ENCODE measurements at regions not wholly inside any gene's neighbourhood (a gene's known extent, or its start where the extent isn't known, plus 50 kb on each side); places are given as distances from the start of the nearest gene placed in this dataset.

DNA sequence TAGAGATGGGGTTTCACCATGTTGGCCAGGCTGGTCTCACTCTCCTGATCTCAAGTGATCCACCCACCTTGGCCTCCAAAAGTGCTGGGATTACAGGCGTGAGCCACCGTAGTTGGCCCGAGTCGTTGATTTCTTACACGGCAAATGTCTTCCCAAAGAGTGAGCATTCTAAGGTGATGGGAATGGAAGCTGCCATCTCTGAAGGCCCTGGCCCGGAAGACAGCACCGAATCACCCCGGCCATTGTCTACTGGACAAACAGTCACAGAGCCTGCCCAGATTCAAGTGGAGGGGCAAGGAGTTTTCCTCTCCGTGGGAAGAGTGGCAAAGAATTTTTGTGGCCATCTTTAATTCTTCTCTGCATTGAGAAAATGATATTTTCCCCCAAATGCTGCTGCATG lies 92.1 kb upstream of the AJAP1 start:
- TF ChIP-seq POLR2A (IDR thresholded peaks at IDR 0.05) = no peak
- TF ChIP-seq, protein P1, sequence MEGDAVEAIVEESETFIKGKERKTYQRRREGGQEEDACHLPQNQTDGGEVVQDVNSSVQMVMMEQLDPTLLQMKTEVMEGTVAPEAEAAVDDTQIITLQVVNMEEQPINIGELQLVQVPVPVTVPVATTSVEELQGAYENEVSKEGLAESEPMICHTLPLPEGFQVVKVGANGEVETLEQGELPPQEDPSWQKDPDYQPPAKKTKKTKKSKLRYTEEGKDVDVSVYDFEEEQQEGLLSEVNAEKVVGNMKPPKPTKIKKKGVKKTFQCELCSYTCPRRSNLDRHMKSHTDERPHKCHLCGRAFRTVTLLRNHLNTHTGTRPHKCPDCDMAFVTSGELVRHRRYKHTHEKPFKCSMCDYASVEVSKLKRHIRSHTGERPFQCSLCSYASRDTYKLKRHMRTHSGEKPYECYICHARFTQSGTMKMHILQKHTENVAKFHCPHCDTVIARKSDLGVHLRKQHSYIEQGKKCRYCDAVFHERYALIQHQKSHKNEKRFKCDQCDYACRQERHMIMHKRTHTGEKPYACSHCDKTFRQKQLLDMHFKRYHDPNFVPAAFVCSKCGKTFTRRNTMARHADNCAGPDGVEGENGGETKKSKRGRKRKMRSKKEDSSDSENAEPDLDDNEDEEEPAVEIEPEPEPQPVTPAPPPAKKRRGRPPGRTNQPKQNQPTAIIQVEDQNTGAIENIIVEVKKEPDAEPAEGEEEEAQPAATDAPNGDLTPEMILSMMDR (IDR thresholded peaks at IDR 0.05) = no peak
